ENCODE measurements at regions not wholly inside any gene's neighbourhood (a gene's known extent, or its start where the extent isn't known, plus 50 kb on each side); places are given as distances from the start of the nearest gene placed in this dataset.

DNA sequence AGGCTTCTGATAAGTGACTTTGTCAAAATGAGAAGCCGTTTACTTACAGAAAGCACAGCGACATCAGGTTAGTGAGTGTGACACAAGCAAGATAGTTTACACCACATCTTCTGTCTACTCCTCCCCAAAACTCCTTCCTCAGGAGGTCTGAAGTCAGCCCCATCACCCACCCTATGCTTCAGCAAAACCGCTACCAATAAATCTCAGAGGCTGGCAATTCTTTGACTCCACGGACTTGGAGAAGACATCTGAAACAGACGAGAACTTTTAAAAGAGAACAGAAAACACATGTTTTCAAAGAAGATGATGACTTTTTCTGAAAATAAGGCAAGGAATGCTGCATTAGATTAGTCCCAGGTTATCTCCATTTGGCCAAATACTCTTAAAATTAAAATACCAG lies 261.1 kb downstream of the TBC1D4 start:
- TF ChIP-seq, protein P1, sequence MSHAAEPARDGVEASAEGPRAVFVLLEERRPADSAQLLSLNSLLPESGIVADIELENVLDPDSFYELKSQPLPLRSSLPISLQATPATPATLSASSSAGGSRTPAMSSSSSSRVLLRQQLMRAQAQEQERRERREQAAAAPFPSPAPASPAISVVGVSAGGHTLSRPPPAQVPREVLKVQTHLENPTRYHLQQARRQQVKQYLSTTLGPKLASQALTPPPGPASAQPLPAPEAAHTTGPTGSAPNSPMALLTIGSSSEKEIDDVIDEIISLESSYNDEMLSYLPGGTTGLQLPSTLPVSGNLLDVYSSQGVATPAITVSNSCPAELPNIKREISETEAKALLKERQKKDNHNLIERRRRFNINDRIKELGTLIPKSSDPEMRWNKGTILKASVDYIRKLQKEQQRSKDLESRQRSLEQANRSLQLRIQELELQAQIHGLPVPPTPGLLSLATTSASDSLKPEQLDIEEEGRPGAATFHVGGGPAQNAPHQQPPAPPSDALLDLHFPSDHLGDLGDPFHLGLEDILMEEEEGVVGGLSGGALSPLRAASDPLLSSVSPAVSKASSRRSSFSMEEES (CRISPR knock-in tag; IDR thresholded peaks at IDR 0.05) = no peak
- TF ChIP-seq ZNF816 (CRISPR knock-in tag; IDR thresholded peaks at IDR 0.05; ENCODE audit: borderline replicate concordance) (no peak), PHF20 (CRISPR knock-in tag; IDR thresholded peaks at IDR 0.05) (no peak), NFRKB (IDR thresholded peaks at IDR 0.05) (no peak), NCOR1 (IDR thresholded peaks at IDR 0.05; ENCODE audit: borderline replicate concordance, low read length) (no peak), ZNF776 (CRISPR knock-in tag; IDR thresholded peaks at IDR 0.05) (no peak), FOXC1 (CRISPR knock-in tag; IDR thresholded peaks at IDR 0.05; ENCODE audit: borderline replicate concordance) (no peak), MEF2D (CRISPR knock-in tag; IDR thresholded peaks at IDR 0.05) (no peak)
- TF ChIP-seq, protein P2, sequence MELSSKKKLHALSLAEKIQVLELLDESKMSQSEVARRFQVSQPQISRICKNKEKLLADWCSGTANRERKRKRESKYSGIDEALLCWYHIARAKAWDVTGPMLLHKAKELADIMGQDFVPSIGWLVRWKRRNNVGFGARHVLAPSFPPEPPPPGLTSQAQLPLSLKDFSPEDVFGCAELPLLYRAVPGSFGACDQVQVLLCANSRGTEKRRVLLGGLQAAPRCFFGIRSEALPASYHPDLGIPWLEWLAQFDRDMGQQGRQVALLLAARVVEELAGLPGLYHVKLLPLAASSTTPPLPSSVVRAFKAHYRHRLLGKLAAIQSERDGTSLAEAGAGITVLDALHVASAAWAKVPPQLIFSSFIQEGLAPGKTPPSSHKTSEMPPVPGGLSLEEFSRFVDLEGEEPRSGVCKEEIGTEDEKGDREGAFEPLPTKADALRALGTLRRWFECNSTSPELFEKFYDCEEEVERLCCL (CRISPR knock-in tag; IDR thresholded peaks at IDR 0.05; ENCODE audit: borderline replicate concordance) = no peak
- TF ChIP-seq, protein P3, sequence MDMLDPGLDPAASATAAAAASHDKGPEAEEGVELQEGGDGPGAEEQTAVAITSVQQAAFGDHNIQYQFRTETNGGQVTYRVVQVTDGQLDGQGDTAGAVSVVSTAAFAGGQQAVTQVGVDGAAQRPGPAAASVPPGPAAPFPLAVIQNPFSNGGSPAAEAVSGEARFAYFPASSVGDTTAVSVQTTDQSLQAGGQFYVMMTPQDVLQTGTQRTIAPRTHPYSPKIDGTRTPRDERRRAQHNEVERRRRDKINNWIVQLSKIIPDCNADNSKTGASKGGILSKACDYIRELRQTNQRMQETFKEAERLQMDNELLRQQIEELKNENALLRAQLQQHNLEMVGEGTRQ (IDR thresholded peaks at IDR 0.05; ENCODE audit: low read depth, low read length) = no peak
- TF ChIP-seq, protein P3 (CRISPR knock-in tag; IDR thresholded peaks at IDR 0.05; ENCODE audit: borderline replicate concordance) = no peak
